NCI-H2171 treated with DMSO at 0.1 percent for 48 hours (cell line): ENCODE measurements at regions not wholly inside any gene's neighbourhood (a gene's known extent, or its start where the extent isn't known, plus 50 kb on each side); places are given as distances from the start of the nearest gene placed in this dataset.

ENCODE experiments used
- DNase-seq: peaks from one replicate; lab custom pipeline; 2025; lab: John Stamatoyannopoulos, UW

DNA sequence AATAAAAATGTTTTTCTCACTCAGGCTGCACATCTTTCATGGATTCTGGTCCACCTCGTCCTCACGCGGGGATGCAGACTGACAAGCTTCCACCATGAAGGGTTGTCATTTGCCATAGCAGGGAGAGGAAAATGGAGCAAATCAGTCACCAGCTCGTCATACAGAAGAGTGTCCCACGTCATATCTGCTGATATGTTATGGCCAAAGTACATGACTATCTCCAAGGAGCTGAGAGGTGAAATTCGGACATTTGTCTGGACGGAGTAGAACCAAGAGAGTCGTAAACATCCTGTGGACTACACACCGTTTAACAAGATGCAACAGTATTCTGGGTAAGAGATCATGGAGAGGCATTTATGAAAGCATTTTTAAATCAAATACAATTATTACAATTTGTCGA is 75.3 kb upstream of the MYOCD start:
- DNase-seq: no peak

DNA sequence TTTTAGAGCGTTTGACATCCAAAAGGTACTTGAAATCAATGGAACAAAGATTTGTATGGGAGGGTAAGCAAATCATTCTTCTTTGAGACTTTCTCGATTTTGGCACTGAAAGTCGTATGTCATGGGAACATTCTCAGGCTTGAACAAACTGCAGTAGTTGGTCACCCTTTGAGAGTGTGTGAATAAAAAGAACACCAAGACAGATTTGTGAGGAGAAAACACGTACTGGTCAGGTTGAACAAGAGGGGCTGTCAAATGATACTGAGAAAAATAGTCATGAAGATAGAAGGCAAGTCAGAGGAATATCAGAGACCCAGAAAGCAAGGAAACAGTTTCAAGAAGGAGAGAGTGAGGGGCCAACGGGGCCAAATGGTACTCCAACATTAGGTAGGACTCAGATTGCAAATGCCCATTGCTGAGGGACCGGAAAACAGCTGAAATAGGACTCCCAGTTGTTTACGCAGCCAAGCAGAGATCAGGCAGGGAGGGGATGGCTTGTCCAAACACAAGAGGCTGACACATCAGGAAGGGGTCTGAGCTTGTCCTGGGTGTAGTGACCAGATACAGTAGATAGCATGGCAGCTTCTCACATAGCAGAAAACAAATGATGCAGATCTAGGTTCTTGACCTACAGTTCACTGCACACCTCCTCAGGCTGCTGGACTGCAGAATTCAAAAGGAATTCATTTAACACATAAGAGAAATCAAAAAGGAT is 74.5 kb upstream of the MYOCD start:
- no peak for DNase-seq

DNA sequence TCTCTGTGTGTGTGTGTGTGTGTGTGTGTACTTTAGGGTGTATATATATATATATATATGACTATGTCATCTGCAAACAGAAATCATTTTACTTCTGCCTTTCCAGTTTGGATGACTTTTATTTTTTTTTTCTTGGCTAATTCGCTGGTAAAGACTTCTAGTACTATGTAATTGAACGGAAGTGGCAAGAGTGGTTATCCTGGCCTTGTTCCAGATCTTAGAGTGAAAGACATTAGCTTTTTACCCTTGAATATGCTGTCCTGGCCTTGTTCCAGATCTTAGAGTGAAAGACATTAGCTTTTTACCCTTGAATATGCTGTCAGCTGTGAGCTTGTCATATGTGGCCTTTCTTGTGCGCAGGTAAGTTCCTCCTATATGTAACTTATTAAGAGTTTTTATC is 72.7 kb upstream of the MYOCD start:
- no peak for DNase-seq

DNA sequence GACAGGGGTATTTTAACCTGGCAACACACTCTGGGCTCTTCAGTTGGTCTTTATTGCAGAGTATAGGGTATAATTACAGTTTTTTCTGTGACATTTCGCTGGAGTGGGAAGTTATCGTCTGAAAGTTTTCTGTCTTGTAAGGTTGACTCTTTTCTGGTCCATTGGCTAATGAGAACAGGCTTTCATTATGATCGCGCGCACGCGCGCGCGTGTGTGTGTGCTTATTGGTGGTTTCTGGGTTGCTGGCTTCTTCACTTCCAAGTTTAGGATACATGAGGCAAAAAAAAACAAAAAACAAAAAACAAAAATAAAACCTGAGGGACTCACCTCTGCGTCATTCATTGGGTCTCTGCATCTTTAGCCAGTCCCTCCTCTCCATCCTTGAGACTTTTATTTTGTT is 68.7 kb upstream of the MYOCD start:
- no peak for DNase-seq

DNA sequence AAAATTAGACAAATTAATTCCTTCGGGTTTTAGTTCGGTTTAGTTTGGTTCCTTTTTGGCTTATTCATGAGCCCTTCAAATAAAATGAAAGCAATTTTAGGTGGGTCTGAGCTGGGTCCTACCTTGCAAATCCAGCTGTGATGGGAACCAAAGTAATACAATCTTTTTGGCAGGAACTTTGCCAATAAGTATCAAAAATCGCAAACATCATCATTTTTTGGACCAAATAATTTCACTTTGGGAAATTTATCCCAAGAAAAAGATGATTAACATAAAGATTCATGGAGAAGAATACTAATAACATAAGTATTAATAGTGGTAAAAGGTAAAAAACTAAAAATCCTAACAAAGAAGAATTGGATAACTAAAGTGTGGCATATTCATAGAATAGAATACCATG is 67.8 kb upstream of the MYOCD start:
- no peak for DNase-seq

DNA sequence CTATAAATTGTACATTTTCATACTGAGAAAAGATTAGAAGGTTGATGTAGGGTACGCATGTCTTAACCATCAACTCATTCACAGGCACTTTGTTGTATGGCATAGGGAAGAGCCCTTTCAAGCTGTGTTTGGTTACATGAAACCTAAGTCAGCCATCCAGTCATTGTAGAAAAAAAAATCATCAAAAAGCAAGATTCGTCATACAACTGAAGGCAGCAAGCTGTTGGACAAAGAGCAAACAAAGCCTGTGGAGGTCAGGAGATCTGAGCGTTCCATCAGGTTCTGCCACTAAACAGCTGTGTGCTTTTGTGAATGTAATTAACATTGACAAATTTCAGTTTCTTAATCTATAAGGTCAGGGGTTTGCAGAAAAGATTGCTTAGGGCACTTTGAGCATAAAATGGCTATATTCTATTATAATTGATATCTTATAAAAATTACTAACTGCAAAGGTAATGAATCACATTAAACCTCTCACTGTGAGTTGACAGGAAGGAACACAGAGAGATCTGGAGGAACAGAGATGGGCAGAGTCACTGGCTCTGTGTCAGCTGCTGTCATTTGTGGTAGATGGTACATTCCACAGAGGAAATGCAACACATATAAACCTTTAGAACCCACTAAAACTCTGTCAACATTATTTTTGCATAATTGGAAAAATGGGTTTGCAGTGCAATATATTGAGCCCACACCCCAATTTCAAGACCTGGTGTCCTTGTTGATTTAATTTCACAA is 66.3 kb upstream of the MYOCD start:
- DNase-seq: no peak

DNA sequence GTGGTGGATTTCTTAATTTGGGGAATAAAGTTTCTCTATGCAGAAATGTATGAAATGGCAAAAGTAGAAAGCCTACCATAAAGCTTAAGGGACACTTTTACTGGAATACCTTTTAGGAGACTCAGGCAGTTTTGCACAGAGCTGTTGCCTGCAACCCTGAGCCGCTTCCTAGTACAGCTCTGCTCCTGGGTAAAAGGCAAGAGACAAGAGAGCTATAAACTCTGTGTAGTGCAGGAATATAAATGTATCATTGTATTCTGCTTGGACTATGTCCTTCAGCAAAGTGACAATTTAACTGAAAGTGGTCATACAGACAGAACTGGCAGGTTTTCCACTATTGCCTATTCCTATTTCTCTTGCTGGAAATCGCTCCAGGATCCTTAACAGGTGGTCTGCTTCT is 65.3 kb upstream of the MYOCD start:
- no peak for DNase-seq

DNA sequence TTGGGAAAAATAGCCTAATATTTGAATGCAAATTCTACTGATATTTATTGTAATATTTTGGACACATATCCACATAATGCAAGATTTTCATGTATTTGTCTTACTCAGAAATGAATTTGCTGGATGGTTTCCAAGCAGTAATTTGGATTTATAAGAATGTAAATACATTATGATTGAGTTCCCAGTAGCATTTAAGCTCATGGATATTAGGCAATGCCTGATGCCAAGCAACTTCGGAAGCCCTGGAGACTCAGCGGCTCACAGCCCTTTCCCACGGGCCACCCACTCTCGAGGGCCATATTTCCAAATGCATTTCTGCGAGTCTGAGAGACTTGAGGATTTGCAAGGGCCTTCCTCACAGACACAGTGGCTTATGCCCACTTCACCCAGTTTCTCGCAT is 62.1 kb upstream of the MYOCD start:
- no peak for DNase-seq

DNA sequence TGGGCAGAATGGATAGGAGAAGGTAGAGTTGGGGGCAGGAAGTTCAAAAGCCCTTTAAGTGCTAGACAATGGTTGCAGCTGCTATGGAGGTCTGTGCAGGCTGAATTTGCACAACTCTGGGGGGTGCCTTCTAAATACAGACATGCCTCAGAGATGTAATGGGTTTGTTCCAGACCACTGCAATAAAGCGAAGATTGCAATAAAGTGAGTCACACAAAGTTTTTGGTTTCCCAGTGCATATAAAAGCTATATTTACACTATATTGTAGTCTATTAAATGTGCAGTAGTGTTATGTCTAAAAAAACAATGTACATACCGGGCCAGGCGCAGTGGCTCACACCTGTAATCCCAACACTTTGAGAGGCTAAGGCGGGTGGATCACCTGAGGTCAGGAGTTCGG is 60.5 kb upstream of the MYOCD start:
- no peak for DNase-seq

DNA sequence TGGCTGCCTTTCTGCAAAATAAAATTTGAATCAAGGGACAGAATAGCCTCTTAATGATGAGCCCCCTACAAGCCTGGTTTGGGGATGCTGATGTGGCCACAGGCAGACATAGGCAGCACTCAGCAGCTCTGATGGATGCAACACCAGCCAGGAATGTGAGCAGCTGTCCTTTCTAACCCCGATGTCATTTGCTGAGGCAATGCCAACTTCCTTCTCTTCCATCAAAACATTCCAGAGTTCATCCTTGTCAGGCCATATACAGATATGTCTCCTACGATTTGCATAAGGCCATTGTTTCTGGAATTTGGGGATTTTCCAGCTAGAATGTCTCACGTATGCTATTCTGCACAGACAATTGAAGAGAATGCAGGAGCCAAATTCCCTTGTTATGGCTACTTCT is 52.1 kb upstream of the MYOCD start:
- DNase-seq: no peak
